ENCODE measurements at regions not wholly inside any gene's neighbourhood (a gene's known extent, or its start where the extent isn't known, plus 50 kb on each side); places are given as distances from the start of the nearest gene placed in this dataset.
A peak's percentile ranks its signal among the peaks of the same experiment; 100 is the strongest.

GRCh38 chr18:76546088-76546435, 51.0 kb upstream of the ZNF516 start:
- DNase-seq, result no peak
- no peak for TF ChIP-seq POLR2A (IDR thresholded peaks at IDR 0.05)
- TF ChIP-seq CTCF (IDR thresholded peaks at IDR 0.05), result no peak
- WGBS (ENCODE audit: insufficient coverage, low coverage, low lambda C conversion rate, missing lambda C conversion rate), result 13% methylated on average over 7 of the region's 7 CpGs
- Histone ChIP-seq H3K36me3 (no peaks in the 10 kb centered on the region), H3K4me1 (peaks cover 0 to 3% (median 0%) of the 10 kb centered on the region in 4 donors), H3K27me3 (no peaks in the 10 kb centered on the region), H3K9me3 (no peaks in the 10 kb centered on the region), H3K27ac (no peak overlapping the region), H3K4me3 (no peak overlapping the region)
- intact Hi-C loops (cut with DNase I), result no loop called here
- peak; percentile 40 to 87 (median 68) for ATAC-seq

GRCh38 chr18:76545433-76546087, 50.5 kb upstream of the ZNF516 start:
- Histone ChIP-seq H3K9me3 (no peaks in the 10 kb centered on the region), H3K4me3 (no peak overlapping the region), H3K4me1 (peaks cover 0 to 3% (median 0%) of the 10 kb centered on the region in 4 donors), H3K27ac (no peak overlapping the region), H3K36me3 (no peaks in the 10 kb centered on the region), H3K27me3 (no peaks in the 10 kb centered on the region)
- ATAC-seq (no peak), DNase-seq (no peak)
- intact Hi-C loops (cut with DNase I), result no loop called here
- 53% methylated on average over 14 of the region's 14 CpGs for WGBS (ENCODE audit: insufficient coverage, low coverage, low lambda C conversion rate, missing lambda C conversion rate)
- TF ChIP-seq POLR2A (IDR thresholded peaks at IDR 0.05), result no peak
- TF ChIP-seq CTCF (IDR thresholded peaks at IDR 0.05), result no peak

- no peak for ATAC-seq
- no peak for DNase-seq
- Histone ChIP-seq H3K27me3 (no peaks in the 10 kb centered on the region), H3K27ac (no peak overlapping the region), H3K4me3 (no peak overlapping the region), H3K36me3 (no peaks in the 10 kb centered on the region), H3K4me1 (peaks cover 0 to 3% (median 0%) of the 10 kb centered on the region in 4 donors), H3K9me3 (no peaks in the 10 kb centered on the region)
- intact Hi-C loops (cut with DNase I), result no loop called here
- no peak for TF ChIP-seq POLR2A (IDR thresholded peaks at IDR 0.05)
- TF ChIP-seq CTCF (IDR thresholded peaks at IDR 0.05), result no peak
- WGBS (ENCODE audit: insufficient coverage, low coverage, low lambda C conversion rate, missing lambda C conversion rate), result 58% methylated on average over 5 of the region's 10 CpGs
These were observed 49.7 kb upstream of the ZNF516 start for GRCh38 chr18:76544511-76545345.

Small RNA genes lying in the stretch of these regions (small RNA-seq; reads per million reads assigned to genes)
- 0 reads per million in 2 experiments for gene AC139085.1

Data from right lobe of liver (tissue), 6 donors.